Right atrium auricular region (tissue), 2 donors: ENCODE measurements at regions not wholly inside any gene's neighbourhood (a gene's known extent, or its start where the extent isn't known, plus 50 kb on each side); places are given as distances from the start of the nearest gene placed in this dataset.

Experiments used
- DNase-seq: peaks from one replicate; pipeline ENCODE4 v3.0.0-alpha.2; 2019; ENCODE audit warnings: low spot score
- H3K27ac ChIP-seq, 2 donors: fragments of 200-600 bp; sonication (generic); 1 replicate in 1 of 2; 2 replicates in 1 of 2; pipeline ENCODE4 v1.5.1; 2016 to 2019
- H3K27me3 ChIP-seq, 2 donors: fragments of 200-600 bp; sonication (generic); one replicate each; pipeline versions ENCODE4 v1.5.1 to v1.6.0; 2017 to 2019
- H3K36me3 ChIP-seq: fragments of 200-600 bp; sonication (generic); one replicate; pipeline ENCODE4 v1.5.1; 2016
- H3K4me1 ChIP-seq, 2 donors: fragments of 200-600 bp; sonication (generic); one replicate each; pipeline versions ENCODE4 v1.5.1 to v1.6.0; 2017 to 2019
- H3K4me3 ChIP-seq, 2 donors: fragments of 200-600 bp; sonication (generic); 1 replicate in 1 of 2; 2 replicates in 1 of 2; pipeline ENCODE4 v1.5.1; 2017 to 2019; ENCODE audit warnings: mild to moderate bottlenecking in 1 of 2, moderate library complexity in 1 of 2
- H3K9me3 ChIP-seq, 2 donors: fragments of 200-600 bp; sonication (generic); one replicate each; pipeline ENCODE4 v1.5.1; 2019
- CTCF ChIP-seq, 2 donors: fragments of 200-600 bp; sonication (generic); IDR thresholded peaks; one replicate each; pipeline ENCODE4 v1.5.1; 2019; ENCODE audit warnings: antibody characterized with exemption in 2 of 2

GRCh38 chr1:239897458-239897857, 194.2 kb upstream of the FMN2 start:
- no peak for TF ChIP-seq CTCF (IDR thresholded peaks at IDR 0.05)
- no peak overlapping the region for H3K27ac ChIP-seq
- no peaks in the 10 kb centered on the region for H3K27me3 ChIP-seq
- H3K4me1 ChIP-seq: no peaks in the 10 kb centered on the region
- H3K36me3 ChIP-seq: no peaks in the 10 kb centered on the region
- H3K4me3 ChIP-seq: no peak overlapping the region
- no peak for DNase-seq
- H3K9me3 ChIP-seq: no peaks in the 10 kb centered on the region

GRCh38 chr1:239898062-239898730, 193.5 kb upstream of the FMN2 start:
- Histone ChIP-seq H3K4me1 (no peaks in the 10 kb centered on the region), H3K36me3 (no peaks in the 10 kb centered on the region), H3K4me3 (no peak overlapping the region), H3K27ac (no peak overlapping the region), H3K27me3 (no peaks in the 10 kb centered on the region), H3K9me3 (no peaks in the 10 kb centered on the region)
- DNase-seq: peak; percentile 81
- peak; percentile 89 to 97 for TF ChIP-seq CTCF (IDR thresholded peaks at IDR 0.05)

GRCh38 chr1:239899747-239900146, 191.9 kb upstream of the FMN2 start:
- no peak overlapping the region for H3K4me3 ChIP-seq
- no peaks in the 10 kb centered on the region for H3K4me1 ChIP-seq
- no peak for TF ChIP-seq CTCF (IDR thresholded peaks at IDR 0.05)
- H3K9me3 ChIP-seq: no peaks in the 10 kb centered on the region
- no peak for DNase-seq
- no peak overlapping the region for H3K27ac ChIP-seq
- no peaks in the 10 kb centered on the region for H3K36me3 ChIP-seq
- H3K27me3 ChIP-seq: no peaks in the 10 kb centered on the region

- no peak overlapping the region for H3K27ac ChIP-seq
- no peaks in the 10 kb centered on the region for H3K27me3 ChIP-seq
- TF ChIP-seq CTCF (IDR thresholded peaks at IDR 0.05): no peak
- no peaks in the 10 kb centered on the region for H3K36me3 ChIP-seq
- H3K4me3 ChIP-seq: no peak overlapping the region
- no peaks in the 10 kb centered on the region for H3K4me1 ChIP-seq
- no peak for DNase-seq
- H3K9me3 ChIP-seq: no peaks in the 10 kb centered on the region
Observed at GRCh38 chr1:239906394-239906793, 185.3 kb upstream of the FMN2 start.

GRCh38 chr1:239909898-239910297, 181.8 kb upstream of the FMN2 start:
- no peak overlapping the region for H3K27ac ChIP-seq

More at GRCh38 chr1:239909898-239910297, 181.8 kb upstream of the FMN2 start:
- no peak overlapping the region for H3K4me3 ChIP-seq
- H3K36me3 ChIP-seq: no peaks in the 10 kb centered on the region
- no peaks in the 10 kb centered on the region for H3K4me1 ChIP-seq
- no peaks in the 10 kb centered on the region for H3K9me3 ChIP-seq
- H3K27me3 ChIP-seq: no peaks in the 10 kb centered on the region
- DNase-seq: no peak
- no peak for TF ChIP-seq CTCF (IDR thresholded peaks at IDR 0.05)
